Endothelial cell of umbilical vein (primary cell): ENCODE measurements at regions not wholly inside any gene's neighbourhood (a gene's known extent, or its start where the extent isn't known, plus 50 kb on each side); places are given as distances from the start of the nearest gene placed in this dataset.

Source experiments
- BruUV-seq: library from RNA; stranded (reverse); fragments of 400-500 nt; replicated peaks from 2 replicates; lab custom pipeline; 2021; lab: Mats Ljungman, UMichigan
- CTCF ChIA-PET: fragments of 300-600, 350-600 bp; sonication (Branson Sonifier 250); formaldehyde crosslinking; loops from one replicate; lab custom pipeline; 2021; ENCODE audit warnings: antibody characterized with exemption, inconsistent platforms; lab: Charles Lee
- POLR2A ChIA-PET: fragments of 300-600, 350-600 bp; sonication (Branson Sonifier 250); formaldehyde crosslinking; loops from one replicate; lab custom pipeline; 2021; ENCODE audit warnings: antibody characterized with exemption, inconsistent platforms; lab: Charles Lee
- DNase-seq: peaks from one replicate; pipeline ENCODE4 v3.0.0-alpha.2; 2011; ENCODE audit warnings: low read depth, low spot score
- FAIRE-seq: peaks from 2 replicates; lab custom pipeline; 2011; peaks lifted over from hg19 to GRCh38; lab: Jason Lieb, UNC
- H2AFZ ChIP-seq: 2 replicates; pipeline ENCODE4 v1.6.0; 2012; ENCODE audit warnings: low read depth, low read length, control low read depth, inconsistent platforms
- H3K27ac ChIP-seq: 2 replicates; pipeline ENCODE4 v1.5.1; 2011; ENCODE audit warnings: low read depth, mild to moderate bottlenecking, control low read depth, low read length, moderate library complexity; ENCODE audit not compliant: insufficient read depth
- H3K27me3 ChIP-seq, 2 experiments: 2 replicates each; pipeline versions ENCODE4 v1.6.0 to v1.6.1; 2011; ENCODE audit warnings: low read length in 2 of 2, mixed read lengths in 1 of 2; ENCODE audit not compliant: control insufficient read depth in 2 of 2, insufficient read depth in 2 of 2
- H3K36me3 ChIP-seq, 2 experiments: 2 replicates in 1 of 2; 3 replicates in 1 of 2; pipeline ENCODE4 v1.5.1; 2011; ENCODE audit warnings: low read length in 2 of 2, mild to moderate bottlenecking in 1 of 2, moderate library complexity in 1 of 2; ENCODE audit not compliant: control insufficient read depth in 2 of 2, insufficient read depth in 2 of 2; ENCODE audit errors: extremely low read depth in 1 of 2
- H3K4me1 ChIP-seq: 3 replicates; pipeline ENCODE4 v1.5.1; 2011; ENCODE audit warnings: mild to moderate bottlenecking, low read length; ENCODE audit not compliant: control insufficient read depth, insufficient read depth; ENCODE audit errors: extremely low read depth
- H3K4me2 ChIP-seq: 2 replicates; pipeline ENCODE4 v1.6.1; 2011; ENCODE audit warnings: low read length, control low read depth, mixed read lengths; ENCODE audit not compliant: insufficient read depth
- H3K4me3 ChIP-seq, 3 experiments: fragments of 200-600 bp in 1 of 3; sonication (generic), shearing (Covaris generic) in 1 of 3; replicated peaks in 1 of 3; 2 replicates each; pipeline ENCODE4 v1.5.1; 2011 to 2016; ENCODE audit warnings: control low read depth in 3 of 3, low read length in 3 of 3, mild to moderate bottlenecking in 2 of 3, inconsistent platforms in 1 of 3, low read depth in 1 of 3, moderate library complexity in 1 of 3; ENCODE audit not compliant: insufficient read depth in 1 of 3
- H3K79me2 ChIP-seq: 2 replicates; pipeline ENCODE4 v1.6.0; 2012; ENCODE audit warnings: low read length, inconsistent platforms; ENCODE audit not compliant: control insufficient read depth, insufficient read depth
- H3K9ac ChIP-seq: replicated peaks from 2 replicates; pipeline ENCODE3; 2011; ENCODE audit warnings: low read length, control low read depth; ENCODE audit not compliant: insufficient read depth; ENCODE audit errors: extremely low read depth
- H3K9me1 ChIP-seq: replicated peaks from 3 replicates; pipeline ENCODE4 v1.6.0; 2011; ENCODE audit warnings: mild to moderate bottlenecking, low read length; ENCODE audit not compliant: control insufficient read depth, insufficient read depth; ENCODE audit errors: extremely low read depth
- H3K9me3 ChIP-seq: replicated peaks from 2 replicates; pipeline ENCODE4 v1.5.1; 2012; ENCODE audit warnings: low read length, inconsistent platforms; ENCODE audit not compliant: control insufficient read depth, insufficient read depth
- H4K20me1 ChIP-seq: replicated peaks from 2 replicates; pipeline ENCODE3; 2011; ENCODE audit warnings: mild to moderate bottlenecking, low read length; ENCODE audit not compliant: control insufficient read depth, insufficient read depth; ENCODE audit errors: extremely low read depth
- EZH2 ChIP-seq: IDR thresholded peaks from 2 replicates; pipeline ENCODE4 v1.6.1; 2012; ENCODE audit warnings: borderline replicate concordance, low read depth, mild to moderate bottlenecking, moderate library complexity, low read length, inconsistent platforms; ENCODE audit not compliant: severe bottlenecking
- FOS ChIP-seq: IDR thresholded peaks from 2 replicates; pipeline ENCODE4 v1.6.1; 2011; ENCODE audit warnings: mild to moderate bottlenecking, low read length, moderate library complexity, borderline replicate concordance; ENCODE audit not compliant: insufficient read depth
- GATA2 ChIP-seq: IDR thresholded peaks from 2 replicates; pipeline ENCODE4 v1.7.0; 2011; ENCODE audit warnings: low read depth, mild to moderate bottlenecking, moderate library complexity, mixed read lengths, low read length; ENCODE audit not compliant: insufficient read length, insufficient read depth
- JUN ChIP-seq: IDR thresholded peaks from 2 replicates; pipeline ENCODE4 v1.6.1; 2011; ENCODE audit warnings: borderline replicate concordance, low read depth; ENCODE audit not compliant: insufficient read length, insufficient read depth
- MYC ChIP-seq: IDR thresholded peaks from one replicate; pipeline ENCODE4 v1.6.1; 2011; ENCODE audit warnings: mild to moderate bottlenecking, low read depth, low read length
- POLR2A ChIP-seq: IDR thresholded peaks from 2 replicates; pipeline ENCODE4 v1.6.1; 2012; ENCODE audit warnings: low read depth, mild to moderate bottlenecking, control low read depth, low read length
- POLR2AphosphoS5 ChIP-seq: IDR thresholded peaks from 2 replicates; pipeline ENCODE4 v1.6.1; 2012; ENCODE audit warnings: low read depth, mild to moderate bottlenecking, control low read depth, low read length, moderate library complexity; ENCODE audit not compliant: insufficient read depth
- dilution Hi-C: fragments of 300-500 bp; cut with MboI; formaldehyde crosslinking; loops from one replicate; pipeline ENCODE4 v1.15.0; 2019; ENCODE audit warnings: low sequenced_read_pairs; ENCODE audit not compliant: extremely low pct_ligation_motif_present
- intact Hi-C: fragments of 100-400 bp; cut with micrococcal nuclease; formaldehyde crosslinking; loops from one replicate; pipeline ENCODE4 v1.10.0; 2022
- TF ChIP-seq, protein P1 (sequence below): IDR thresholded peaks from 2 replicates; pipeline ENCODE4 v1.6.1; 2011; ENCODE audit not compliant: insufficient read depth, insufficient read length
- TF ChIP-seq, protein P2 (sequence below), 2 donors: IDR thresholded peaks; 1 replicate in 1 of 2; 2 replicates in 1 of 2; pipeline ENCODE4 v1.5.1; 2011; ENCODE audit warnings: low read length in 2 of 2, mild to moderate bottlenecking in 2 of 2, moderate library complexity in 2 of 2, control low read depth in 1 of 2, inconsistent platforms in 1 of 2, low read depth in 1 of 2; ENCODE audit not compliant: insufficient read depth in 1 of 2; ENCODE audit errors: extremely low read depth in 1 of 2

DNA sequence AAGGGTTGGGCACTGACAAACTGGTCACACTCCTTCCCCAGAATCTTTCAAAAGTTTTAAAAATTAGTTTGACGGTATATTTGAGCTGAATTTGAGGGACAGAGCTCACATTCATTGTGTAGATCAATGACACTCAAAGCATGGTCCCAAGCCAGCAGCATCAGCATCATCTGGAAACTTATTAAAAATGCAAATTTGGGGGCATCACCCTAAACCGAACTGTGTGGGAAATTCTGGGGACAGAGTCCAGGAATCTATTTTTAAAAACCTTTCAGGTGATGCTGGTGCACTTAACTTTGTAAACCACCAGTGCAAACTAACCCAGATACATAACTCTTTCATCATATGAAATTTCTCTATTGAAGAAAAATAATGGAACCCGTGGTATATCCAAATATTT, 58.1 kb upstream of the MTAP start:
- Histone ChIP-seq H3K4me1 (no peaks in the 10 kb centered on the region), H3K36me3 (no peaks in the 10 kb centered on the region), H3K79me2 (no peaks in the 10 kb centered on the region), H3K27ac (no peak overlapping the region), H2AFZ (no peak overlapping the region), H4K20me1 (no peaks in the 10 kb centered on the region), H3K9me3 (no peaks in the 10 kb centered on the region), H3K4me3 (no peak overlapping the region), H3K9ac (no peak overlapping the region), H3K4me2 (no peak overlapping the region), H3K9me1 (no peaks in the 10 kb centered on the region), H3K27me3 (peaks cover 6 to 31% of the 10 kb centered on the region in 2 experiments)
- DNase-seq = no peak
- CTCF ChIA-PET = no interaction called here
- POLR2A ChIA-PET = no interaction called here
- TF ChIP-seq FOS = no peak
- TF ChIP-seq EZH2 = no peak
- no peak for TF ChIP-seq GATA2
- TF ChIP-seq, protein P1, sequence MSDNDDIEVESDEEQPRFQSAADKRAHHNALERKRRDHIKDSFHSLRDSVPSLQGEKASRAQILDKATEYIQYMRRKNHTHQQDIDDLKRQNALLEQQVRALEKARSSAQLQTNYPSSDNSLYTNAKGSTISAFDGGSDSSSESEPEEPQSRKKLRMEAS = no peak
- no peak for TF ChIP-seq POLR2AphosphoS5
- TF ChIP-seq, protein P2, sequence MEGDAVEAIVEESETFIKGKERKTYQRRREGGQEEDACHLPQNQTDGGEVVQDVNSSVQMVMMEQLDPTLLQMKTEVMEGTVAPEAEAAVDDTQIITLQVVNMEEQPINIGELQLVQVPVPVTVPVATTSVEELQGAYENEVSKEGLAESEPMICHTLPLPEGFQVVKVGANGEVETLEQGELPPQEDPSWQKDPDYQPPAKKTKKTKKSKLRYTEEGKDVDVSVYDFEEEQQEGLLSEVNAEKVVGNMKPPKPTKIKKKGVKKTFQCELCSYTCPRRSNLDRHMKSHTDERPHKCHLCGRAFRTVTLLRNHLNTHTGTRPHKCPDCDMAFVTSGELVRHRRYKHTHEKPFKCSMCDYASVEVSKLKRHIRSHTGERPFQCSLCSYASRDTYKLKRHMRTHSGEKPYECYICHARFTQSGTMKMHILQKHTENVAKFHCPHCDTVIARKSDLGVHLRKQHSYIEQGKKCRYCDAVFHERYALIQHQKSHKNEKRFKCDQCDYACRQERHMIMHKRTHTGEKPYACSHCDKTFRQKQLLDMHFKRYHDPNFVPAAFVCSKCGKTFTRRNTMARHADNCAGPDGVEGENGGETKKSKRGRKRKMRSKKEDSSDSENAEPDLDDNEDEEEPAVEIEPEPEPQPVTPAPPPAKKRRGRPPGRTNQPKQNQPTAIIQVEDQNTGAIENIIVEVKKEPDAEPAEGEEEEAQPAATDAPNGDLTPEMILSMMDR (IDR thresholded peaks at IDR 0.05; ENCODE audit: extremely low read depth in 1 of 2, insufficient read depth in 1 of 2, low read depth in 1 of 2, low read length in 2 of 2) = no peak
- TF ChIP-seq MYC = no peak
- no peak for TF ChIP-seq POLR2A
- no peak for TF ChIP-seq JUN
- dilution Hi-C loops (no loop called here), intact Hi-C loops (loop anchor here (1.0 kb wide), 1 partner anchor 45 kb away; no protein-coding TSS in a partner anchor)
- BruUV-seq = no TSS peak
- no peak for FAIRE-seq
